Upper lobe of left lung (tissue), 6 donors: ENCODE measurements at regions not wholly inside any gene's neighbourhood (a gene's known extent, or its start where the extent isn't known, plus 50 kb on each side); places are given as distances from the start of the nearest gene placed in this dataset.

Experiments
- ATAC-seq, 2 donors: fragments of 200-7000 bp; cut with Tn5 transposase; one replicate each; pipeline ENCODE4 v1.9.1; 2022; ENCODE audit warnings: mild to moderate bottlenecking in 2 of 2, moderate library complexity in 2 of 2; ENCODE audit not compliant: low FRiP score in 2 of 2
- DNase-seq, 2 donors: peaks; one replicate each; pipeline ENCODE4 v3.0.0-alpha.2; 2019 to 2020
- H3K27ac ChIP-seq, 4 donors: fragments of 200-600 bp; sonication (generic); one replicate each; pipeline ENCODE4 v1.5.1; 2016 to 2019
- H3K27me3 ChIP-seq, 4 donors: fragments of 200-600 bp; sonication (generic); one replicate each; pipeline ENCODE4 v1.5.1; 2017 to 2019
- H3K36me3 ChIP-seq, 4 donors: fragments of 200-600 bp; sonication (generic); one replicate each; pipeline ENCODE4 v1.5.1; 2016 to 2019
- H3K4me1 ChIP-seq, 4 donors: fragments of 200-600 bp; sonication (generic); one replicate each; pipeline ENCODE4 v1.5.1; 2018 to 2019
- H3K4me3 ChIP-seq, 4 donors: fragments of 200-600 bp; sonication (generic); one replicate each; pipeline ENCODE4 v1.5.1; 2017 to 2019; ENCODE audit warnings: mild to moderate bottlenecking in 2 of 4, moderate library complexity in 1 of 4
- H3K9me3 ChIP-seq, 4 donors: fragments of 200-600 bp; sonication (generic); one replicate each; pipeline ENCODE4 v1.5.1; 2018 to 2019
- EP300 ChIP-seq, 4 donors: sonication (generic); formaldehyde crosslinking; IDR thresholded peaks; one replicate each; pipeline ENCODE4 v1.5.1; 2017; ENCODE audit warnings: antibody characterized with exemption in 4 of 4, control low read depth in 2 of 4
- POLR2A ChIP-seq, 4 donors: fragments of 450-650 bp; IDR thresholded peaks; one replicate each; pipeline ENCODE4 v1.5.1; 2016 to 2017; ENCODE audit warnings: antibody characterized with exemption in 4 of 4, mild to moderate bottlenecking in 2 of 4
- POLR2AphosphoS5 ChIP-seq, 2 donors: sonication (generic); formaldehyde crosslinking; IDR thresholded peaks; one replicate each; pipeline ENCODE4 v1.5.1; 2017; ENCODE audit warnings: antibody characterized with exemption in 2 of 2
- WGBS, 2 donors: methylation state at CpG; one replicate each; pipeline ENCODE4 v1.1.5; 2017 to 2018; 5-methylcytosine and 5-hydroxymethylcytosine counted together
- TF ChIP-seq, protein P1 (sequence below), 6 experiments: fragments of 450-650 bp in 4 of 6; fragments of 200-600 bp in 2 of 6; sonication (generic) in 2 of 6; IDR thresholded peaks; one replicate each; pipeline ENCODE4 v1.5.1; 2016 to 2019; ENCODE audit warnings: antibody characterized with exemption in 6 of 6
- donor health status: DM: no; HTN: no; CAD: no; lungs with moderate emphysema.
- donor health status: DM: no; HTN: yes; CAD: no; lungs with severe emphysema.

DNA sequence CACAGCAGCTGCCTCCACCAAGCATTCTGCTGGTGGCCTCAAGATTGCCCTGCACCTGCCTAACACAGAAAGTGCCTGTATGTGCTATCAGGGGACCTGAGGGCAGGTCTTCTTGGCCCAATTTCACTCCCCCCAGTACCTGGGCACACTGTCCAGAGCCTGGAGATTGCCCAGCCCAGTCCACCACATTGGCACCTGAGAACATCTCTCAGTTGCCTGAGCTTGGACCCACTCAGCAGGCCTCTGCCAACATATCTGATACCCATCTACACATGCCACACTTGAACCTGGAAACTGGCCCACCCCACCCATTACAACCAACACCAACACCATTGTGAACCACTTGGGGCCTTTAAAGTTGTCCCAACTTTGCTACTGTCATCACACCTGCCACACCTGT lies 1523.1 kb upstream of the CDH9 start:
- DNase-seq, result no peak
- TF ChIP-seq, protein P1, sequence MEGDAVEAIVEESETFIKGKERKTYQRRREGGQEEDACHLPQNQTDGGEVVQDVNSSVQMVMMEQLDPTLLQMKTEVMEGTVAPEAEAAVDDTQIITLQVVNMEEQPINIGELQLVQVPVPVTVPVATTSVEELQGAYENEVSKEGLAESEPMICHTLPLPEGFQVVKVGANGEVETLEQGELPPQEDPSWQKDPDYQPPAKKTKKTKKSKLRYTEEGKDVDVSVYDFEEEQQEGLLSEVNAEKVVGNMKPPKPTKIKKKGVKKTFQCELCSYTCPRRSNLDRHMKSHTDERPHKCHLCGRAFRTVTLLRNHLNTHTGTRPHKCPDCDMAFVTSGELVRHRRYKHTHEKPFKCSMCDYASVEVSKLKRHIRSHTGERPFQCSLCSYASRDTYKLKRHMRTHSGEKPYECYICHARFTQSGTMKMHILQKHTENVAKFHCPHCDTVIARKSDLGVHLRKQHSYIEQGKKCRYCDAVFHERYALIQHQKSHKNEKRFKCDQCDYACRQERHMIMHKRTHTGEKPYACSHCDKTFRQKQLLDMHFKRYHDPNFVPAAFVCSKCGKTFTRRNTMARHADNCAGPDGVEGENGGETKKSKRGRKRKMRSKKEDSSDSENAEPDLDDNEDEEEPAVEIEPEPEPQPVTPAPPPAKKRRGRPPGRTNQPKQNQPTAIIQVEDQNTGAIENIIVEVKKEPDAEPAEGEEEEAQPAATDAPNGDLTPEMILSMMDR (IDR thresholded peaks at IDR 0.05), result no peak
- TF ChIP-seq POLR2AphosphoS5 (IDR thresholded peaks at IDR 0.05), result no peak
- TF ChIP-seq POLR2A (IDR thresholded peaks at IDR 0.05), result no peak
- TF ChIP-seq EP300 (IDR thresholded peaks at IDR 0.05), result no peak
- Histone ChIP-seq H3K27ac (no peak overlapping the region), H3K9me3 (no peaks in the 10 kb centered on the region), H3K4me3 (no peak overlapping the region), H3K27me3 (no peaks in the 10 kb centered on the region), H3K36me3 (no peaks in the 10 kb centered on the region), H3K4me1 (no peaks in the 10 kb centered on the region)
- no peak for ATAC-seq

DNA sequence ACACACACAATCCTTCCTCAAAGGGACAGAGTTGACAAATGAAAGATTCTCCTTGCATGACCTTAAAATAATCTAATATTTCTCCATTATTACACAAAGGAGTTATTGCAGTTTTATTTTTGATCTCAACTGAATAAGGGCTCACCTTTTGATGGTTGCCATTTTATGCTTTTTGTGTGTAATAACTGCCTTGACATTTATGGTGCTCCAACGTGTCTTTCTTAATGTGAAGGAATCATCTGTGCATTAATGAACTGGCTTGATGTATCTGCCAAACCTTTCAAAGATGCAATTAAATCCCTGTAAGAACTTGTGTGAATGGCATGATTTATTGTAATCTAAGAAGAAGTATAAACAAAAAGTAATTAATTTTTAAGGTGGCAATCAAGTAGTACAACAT lies 1519.8 kb upstream of the CDH9 start:
- no peaks in the 10 kb centered on the region for H3K9me3 ChIP-seq
- H3K4me3 ChIP-seq, result no peak overlapping the region
- no peak for DNase-seq
- 82 to 86% methylated on average over 1 of the region's 1 CpG for WGBS, 2 donors
- no peaks in the 10 kb centered on the region for H3K4me1 ChIP-seq
- H3K36me3 ChIP-seq, result no peaks in the 10 kb centered on the region
- H3K27me3 ChIP-seq, result no peaks in the 10 kb centered on the region
- TF ChIP-seq, protein P1 (IDR thresholded peaks at IDR 0.05), result no peak
- TF ChIP-seq POLR2A (IDR thresholded peaks at IDR 0.05), result no peak
- no peak for TF ChIP-seq POLR2AphosphoS5 (IDR thresholded peaks at IDR 0.05)
- no peak for TF ChIP-seq EP300 (IDR thresholded peaks at IDR 0.05)
- no peak overlapping the region for H3K27ac ChIP-seq
- ATAC-seq, result no peak

DNA sequence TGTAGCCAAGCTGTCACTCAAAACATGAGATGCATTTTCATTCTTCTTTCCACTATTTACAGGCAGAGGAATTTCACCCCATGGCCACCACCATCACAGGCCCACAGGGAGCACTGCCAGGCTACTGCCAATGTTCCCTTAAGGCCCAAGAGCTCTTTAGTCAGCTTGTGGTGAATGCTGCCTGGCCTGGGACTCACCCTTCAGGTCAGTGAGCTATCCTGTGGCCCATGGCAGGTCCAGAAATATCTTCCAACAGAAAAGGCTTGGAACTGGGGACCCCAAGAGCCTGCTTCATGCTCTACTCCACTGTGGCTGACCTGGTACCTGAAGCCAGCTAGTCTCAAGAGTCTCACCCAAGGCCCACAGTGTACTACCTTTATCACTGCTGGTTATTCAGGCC lies 1518.7 kb upstream of the CDH9 start:
- H3K36me3 ChIP-seq, result no peaks in the 10 kb centered on the region
- no peaks in the 10 kb centered on the region for H3K27me3 ChIP-seq
- DNase-seq (no peak), ATAC-seq (peak in 1 of 2 donors; percentile 23)
- no peak overlapping the region for H3K27ac ChIP-seq
- no peak overlapping the region for H3K4me3 ChIP-seq
- no peak for TF ChIP-seq POLR2A (IDR thresholded peaks at IDR 0.05)
- TF ChIP-seq, protein P1 (IDR thresholded peaks at IDR 0.05), result no peak
- no peak for TF ChIP-seq EP300 (IDR thresholded peaks at IDR 0.05)
- no peak for TF ChIP-seq POLR2AphosphoS5 (IDR thresholded peaks at IDR 0.05)
- no peaks in the 10 kb centered on the region for H3K4me1 ChIP-seq
- H3K9me3 ChIP-seq, result no peaks in the 10 kb centered on the region

DNA sequence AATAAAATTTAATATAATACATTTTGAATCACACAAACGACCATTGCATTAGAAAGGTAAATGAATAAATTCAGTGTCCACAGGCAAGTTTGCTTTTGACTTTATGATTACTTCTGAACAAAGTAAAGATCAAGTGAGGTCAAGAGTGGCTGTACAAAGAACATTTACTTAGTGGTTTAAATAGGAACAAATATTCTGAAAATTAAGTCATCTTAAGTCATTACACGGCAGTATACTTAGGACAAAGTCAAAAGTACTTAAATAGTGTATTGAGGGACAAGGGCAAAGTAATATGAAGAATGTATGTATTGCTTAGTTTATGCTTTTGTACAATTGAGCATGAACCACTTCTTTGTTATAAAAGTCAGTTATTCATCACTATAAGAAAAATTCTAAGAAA lies 1511.2 kb upstream of the CDH9 start:
- H3K27me3 ChIP-seq, result no peaks in the 10 kb centered on the region
- H3K4me1 ChIP-seq, result no peaks in the 10 kb centered on the region
- DNase-seq (no peak), ATAC-seq (no peak)
- WGBS, 2 donors, result 44 to 51% methylated on average over 2 of the region's 2 CpGs
- H3K27ac ChIP-seq, result no peak overlapping the region
- no peaks in the 10 kb centered on the region for H3K9me3 ChIP-seq
- no peak for TF ChIP-seq POLR2AphosphoS5 (IDR thresholded peaks at IDR 0.05)
- TF ChIP-seq, protein P1 (IDR thresholded peaks at IDR 0.05), result no peak
- H3K4me3 ChIP-seq, result no peak overlapping the region
- H3K36me3 ChIP-seq, result no peaks in the 10 kb centered on the region

DNA sequence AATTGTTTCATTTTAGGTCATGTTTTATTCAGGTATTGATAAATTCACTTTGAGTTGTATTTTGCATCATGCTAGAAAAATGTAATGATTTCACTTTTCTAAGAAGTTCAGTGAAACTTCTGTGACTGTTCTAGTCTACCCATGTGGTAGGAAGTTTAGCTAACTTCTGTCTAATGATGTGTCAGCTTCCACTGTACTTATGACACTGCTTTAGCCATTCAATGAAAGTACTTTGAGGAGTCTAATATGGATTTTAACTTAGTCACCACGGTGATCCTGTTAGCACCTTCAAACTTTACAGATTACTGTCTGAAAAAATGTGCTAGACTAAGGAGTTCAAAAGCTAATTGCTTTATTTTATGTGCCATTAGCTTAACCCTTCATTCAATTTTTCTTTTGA lies 1510.5 kb upstream of the CDH9 start:
- Histone ChIP-seq H3K9me3 (no peaks in the 10 kb centered on the region), H3K36me3 (no peaks in the 10 kb centered on the region), H3K4me1 (no peaks in the 10 kb centered on the region), H3K27me3 (no peaks in the 10 kb centered on the region), H3K4me3 (no peak overlapping the region), H3K27ac (no peak overlapping the region)
- ATAC-seq (no peak), DNase-seq (no peak)
- TF ChIP-seq, protein P1 (IDR thresholded peaks at IDR 0.05), result no peak
- no peak for TF ChIP-seq EP300 (IDR thresholded peaks at IDR 0.05)
- TF ChIP-seq POLR2A (IDR thresholded peaks at IDR 0.05), result no peak
- TF ChIP-seq POLR2AphosphoS5 (IDR thresholded peaks at IDR 0.05), result no peak
- 46 to 47% methylated on average over 1 of the region's 1 CpG for WGBS, 2 donors
